ENCODE measurements at regions not wholly inside any gene's neighbourhood (a gene's known extent, or its start where the extent isn't known, plus 50 kb on each side); places are given as distances from the start of the nearest gene placed in this dataset.

- H3K4me3 ChIP-seq, result no peak overlapping the region
- TF ChIP-seq POLR2AphosphoS5 (IDR thresholded peaks at IDR 0.05), result no peak
- peaks cover 76% of the 10 kb centered on the region for H3K27me3 ChIP-seq
- H3K9me3 ChIP-seq, result no peaks in the 10 kb centered on the region
- WGBS, 2 donors (ENCODE audit: low coverage in 1 of 2), result 36 to 47% methylated on average over 12 to 16 of the region's 17 CpGs
- H3K4me1 ChIP-seq, result no peaks in the 10 kb centered on the region
- H3K36me3 ChIP-seq, result no peaks in the 10 kb centered on the region
- no peak for ATAC-seq
- H3K27ac ChIP-seq, result no peak overlapping the region
Observed at GRCh38 chr14:97407701-97408407, 610.7 kb downstream of the VRK1 start.

GRCh38 chr14:97408503-97408902 lies 611.3 kb downstream of the VRK1 start:
- Histone ChIP-seq H3K9me3 (no peaks in the 10 kb centered on the region), H3K4me1 (peaks cover 0 to 6% (median 0%) of the 10 kb centered on the region in 3 donors), H3K27me3 (peaks cover 83% of the 10 kb centered on the region), H3K4me3 (no peak overlapping the region), H3K27ac (no peak overlapping the region), H3K36me3 (no peaks in the 10 kb centered on the region)
- no peak for ATAC-seq
- WGBS, 2 donors (ENCODE audit: low coverage in 1 of 2), result 43 to 65% methylated on average over 2 of the region's 2 CpGs
- no peak for TF ChIP-seq POLR2A (IDR thresholded peaks at IDR 0.05)
- TF ChIP-seq CTCF (IDR thresholded peaks at IDR 0.05), result no peak
- no peak for TF ChIP-seq EP300 (IDR thresholded peaks at IDR 0.05)

GRCh38 chr14:97408937-97409815 lies 612.0 kb downstream of the VRK1 start:
- TF ChIP-seq EP300 (IDR thresholded peaks at IDR 0.05) (no peak), CTCF (IDR thresholded peaks at IDR 0.05) (no peak), POLR2AphosphoS5 (IDR thresholded peaks at IDR 0.05) (no peak)
- ATAC-seq, result no peak
- no peak overlapping the region for H3K4me3 ChIP-seq
- no peaks in the 10 kb centered on the region for H3K36me3 ChIP-seq
- peaks cover 84% of the 10 kb centered on the region for H3K27me3 ChIP-seq
- peaks cover 0 to 8% (median 0%) of the 10 kb centered on the region in 3 donors for H3K4me1 ChIP-seq
- no peaks in the 10 kb centered on the region for H3K9me3 ChIP-seq
- 63 to 70% methylated on average over 12 to 21 of the region's 21 CpGs for WGBS, 2 donors (ENCODE audit: low coverage in 1 of 2)
- no peak overlapping the region for H3K27ac ChIP-seq

- H3K4me1 ChIP-seq, result peaks cover 0 to 8% (median 0%) of the 10 kb centered on the region in 3 donors
- H3K9me3 ChIP-seq, result no peaks in the 10 kb centered on the region
- no peak overlapping the region for H3K4me3 ChIP-seq
- ATAC-seq, result no peak
- TF ChIP-seq POLR2AphosphoS5 (IDR thresholded peaks at IDR 0.05) (no peak), POLR2A (IDR thresholded peaks at IDR 0.05) (no peak), EP300 (IDR thresholded peaks at IDR 0.05) (no peak)
- WGBS, 2 donors (ENCODE audit: low coverage in 1 of 2), result 27 to 40% methylated on average over 9 to 13 of the region's 13 CpGs
- H3K36me3 ChIP-seq, result no peaks in the 10 kb centered on the region
- H3K27me3 ChIP-seq, result peaks cover 89% of the 10 kb centered on the region
- no peak overlapping the region for H3K27ac ChIP-seq
Observed at GRCh38 chr14:97410667-97411620, 613.8 kb downstream of the VRK1 start.

- ATAC-seq, result no peak
- Histone ChIP-seq H3K4me3 (no peak overlapping the region), H3K4me1 (peaks cover 0 to 8% (median 0%) of the 10 kb centered on the region in 3 donors), H3K9me3 (no peaks in the 10 kb centered on the region), H3K36me3 (no peaks in the 10 kb centered on the region), H3K27me3 (peaks cover 93% of the 10 kb centered on the region), H3K27ac (no peak overlapping the region)
- TF ChIP-seq POLR2AphosphoS5 (IDR thresholded peaks at IDR 0.05) (no peak), EP300 (IDR thresholded peaks at IDR 0.05) (no peak), CTCF (IDR thresholded peaks at IDR 0.05) (no peak), POLR2A (IDR thresholded peaks at IDR 0.05) (no peak)
- WGBS, 2 donors (ENCODE audit: low coverage in 1 of 2), result 14 to 22% methylated on average over 7 to 15 of the region's 15 CpGs
Observed at GRCh38 chr14:97411938-97412612, 614.9 kb downstream of the VRK1 start.
